GM12878 (cell line): ENCODE measurements at regions not wholly inside any gene's neighbourhood (a gene's known extent, or its start where the extent isn't known, plus 50 kb on each side); places are given as distances from the start of the nearest gene placed in this dataset.
"Not testable (repeated sequence)": the region's sequence is repeated elsewhere in the genome, so short reads cannot be mapped to it uniquely, and the experiment has no call there.

ENCODE experiments used
- ATAC-seq: fragments of 200-7000 bp; cut with Tn5 transposase; 3 replicates; pipeline ENCODE4 v1.9.1; 2020; ENCODE audit warnings: mild to moderate bottlenecking, moderate library complexity
- BruUV-seq: library from RNA; stranded (reverse); fragments of 400-500 nt; replicated peaks from 2 replicates; lab custom pipeline; 2021; lab: Mats Ljungman, UMichigan
- CTCF ChIA-PET: fragments of 300-600 bp; sonication (Branson Sonifier 250); formaldehyde crosslinking; extraction: SDS; loops from one replicate; lab custom pipeline; 2021; ENCODE audit warnings: inconsistent platforms; lab: Yijun Ruan, JAX
- POLR2A ChIA-PET: fragments of 350-600 bp; formaldehyde crosslinking; extraction: SDS; loops from one replicate; lab custom pipeline; 2021; ENCODE audit warnings: inconsistent platforms; lab: Charles Lee
- RAD21 ChIA-PET: fragments of 300-600 bp; sonication (Branson Sonifier 250); formaldehyde crosslinking; loops from one replicate; lab custom pipeline; 2023; ENCODE audit warnings: antibody characterized with exemption; ENCODE audit not compliant: unreplicated experiment; lab: Charles Lee
- SMC1A ChIA-PET: fragments of 300-600 bp; sonication (Branson Sonifier 250); formaldehyde crosslinking; loops from one replicate; lab custom pipeline; 2023; ENCODE audit not compliant: unreplicated experiment, uncharacterized antibody; lab: Charles Lee
- DNase-seq: peaks from one replicate; pipeline ENCODE4 v3.0.0-alpha.2; 2011; ENCODE audit warnings: low read depth, low spot score
- FAIRE-seq: peaks from 3 replicates; lab custom pipeline; 2011; peaks lifted over from hg19 to GRCh38; lab: Jason Lieb, UNC
- H2AFZ ChIP-seq: 2 replicates; pipeline ENCODE4 v1.6.0; 2011; ENCODE audit warnings: low read depth, low read length, control low read depth; ENCODE audit not compliant: control insufficient read depth
- H3K27ac ChIP-seq: 2 replicates; pipeline ENCODE4 v1.5.1; 2011; ENCODE audit warnings: control low read depth; ENCODE audit not compliant: control insufficient read depth, insufficient read depth
- H3K27me3 ChIP-seq, 2 experiments: replicated peaks in 1 of 2; 2 replicates each; pipeline versions ENCODE4 v1.6.0 to v1.6.1; 2011; ENCODE audit warnings: low read length in 1 of 2; ENCODE audit not compliant: control insufficient read depth in 2 of 2, insufficient read depth in 2 of 2
- H3K36me3 ChIP-seq, 2 experiments: 2 replicates each; pipeline ENCODE4 v1.5.1; 2011; ENCODE audit warnings: low read length in 1 of 2; ENCODE audit not compliant: control insufficient read depth in 2 of 2, insufficient read depth in 2 of 2
- H3K4me1 ChIP-seq: 2 replicates; pipeline ENCODE4 v1.6.1; 2011; ENCODE audit warnings: mild to moderate bottlenecking, low read length, moderate library complexity, mixed read lengths; ENCODE audit not compliant: control insufficient read depth, insufficient read depth
- H3K4me2 ChIP-seq: 2 replicates; pipeline ENCODE4 v1.6.0; 2011; ENCODE audit warnings: control low read depth; ENCODE audit not compliant: control insufficient read depth, insufficient read depth
- H3K4me3 ChIP-seq: fragments of 200-600 bp; sonication (generic); 2 replicates; pipeline ENCODE4 v1.5.1; 2016
- H3K79me2 ChIP-seq: 2 replicates; pipeline ENCODE4 v1.6.0; 2011; ENCODE audit warnings: low read length; ENCODE audit not compliant: control insufficient read depth, insufficient read depth
- H3K9ac ChIP-seq: 2 replicates; pipeline ENCODE4 v1.8.0; 2011; ENCODE audit warnings: low read length, control low read depth, mixed read lengths; ENCODE audit not compliant: control insufficient read depth, insufficient read depth
- H3K9me3 ChIP-seq: replicated peaks from 3 replicates; pipeline ENCODE4 v1.5.1; 2011; ENCODE audit warnings: mild to moderate bottlenecking, low read length; ENCODE audit not compliant: control insufficient read depth, insufficient read depth
- H4K20me1 ChIP-seq: 2 replicates; pipeline ENCODE4 v1.6.0; 2011; ENCODE audit not compliant: control insufficient read depth, insufficient read depth
- ETV6 ChIP-seq, 2 experiments: fragments of 450-650 bp in 1 of 2; IDR thresholded peaks in 1 of 2; conservative IDR thresholded peaks in 1 of 2; 2 replicates each; pipeline ENCODE4 v1.6.1; 2014; ENCODE audit warnings: antibody characterized with exemption in 1 of 2, borderline replicate concordance in 1 of 2, low read depth in 1 of 2, mild to moderate bottlenecking in 1 of 2, moderate library complexity in 1 of 2
- MXI1 ChIP-seq: fragments of 150-350 bp; IDR thresholded peaks from 2 replicates; pipeline ENCODE4 v1.6.1; 2011; ENCODE audit warnings: low read depth, mild to moderate bottlenecking, inconsistent platforms, low read length, improper control_type of control experiment
- WGBS: methylation state at CpG from one replicate; pipeline ENCODE4 v1.1.6; 2016; ENCODE audit warnings: low lambda C conversion rate; ENCODE audit not compliant: insufficient replicate concordance, insufficient coverage; ENCODE audit errors: missing lambda C conversion rate; 5-methylcytosine and 5-hydroxymethylcytosine counted together
- in situ Hi-C: fragments of 300-500 bp; cut with MboI; formaldehyde crosslinking; loops from 9 replicates; pipeline ENCODE4 v1.14.3; 2018; ENCODE audit warnings: mixed read lengths
- intact Hi-C: fragments of 100-400 bp; cut with micrococcal nuclease; formaldehyde crosslinking; loops from one replicate; pipeline ENCODE4 v1.14.2; 2022; ENCODE audit not compliant: unreplicated experiment

- H3K4me1 ChIP-seq, BruUV-seq, H3K4me3 ChIP-seq, H3K27ac ChIP-seq, H3K9ac ChIP-seq, H3K9me3 ChIP-seq, H4K20me1 ChIP-seq, H3K4me2 ChIP-seq, H3K36me3 ChIP-seq, DNase-seq, H3K27me3 ChIP-seq, SMC1A ChIA-PET, FAIRE-seq, POLR2A ChIA-PET, H3K79me2 ChIP-seq, intact Hi-C loops, H2AFZ ChIP-seq, ATAC-seq: not testable (repeated sequence)
- 9% methylated on average over 3 of the region's 3 CpGs for WGBS
- ChIA-PET CTCF (interaction anchor here (0.9 to 1.2 kb wide), 3 partner anchors 10 to 24 kb away, joined by 3 to 5 read pairs (median 3); no protein-coding TSS in a partner anchor), RAD21 (interaction anchor here (0.9 kb wide), 1 partner anchor 11 kb away, joined by 3 read pairs; no protein-coding TSS in a partner anchor)
- in situ Hi-C loops = loop anchor here (10.0 kb wide), 1 partner anchor 629 kb away; no protein-coding TSS in a partner anchor
These were observed 637.4 kb downstream of the TMEM121 start for GRCh38 chr14:106163812-106164211.

GRCh38 chr14:106166232-106166631 lies 639.8 kb downstream of the TMEM121 start:
- no peak overlapping the region for H3K4me2 ChIP-seq
- no peak overlapping the region for H2AFZ ChIP-seq
- no TSS peak for BruUV-seq
- H3K36me3 ChIP-seq = no peaks in the 10 kb centered on the region
- no peaks in the 10 kb centered on the region for H3K9me3 ChIP-seq
- H4K20me1 ChIP-seq = no peaks in the 10 kb centered on the region
- SMC1A ChIA-PET = no interaction called here
- in situ Hi-C loops (loop anchor here (10.0 kb wide), 1 partner anchor 631 kb away; no protein-coding TSS in a partner anchor), intact Hi-C loops (no loop called here)
- WGBS = 52% methylated on average over 3 of the region's 3 CpGs
- no peak overlapping the region for H3K27ac ChIP-seq
- RAD21 ChIA-PET = no interaction called here
- FAIRE-seq = no peak
- H3K9ac ChIP-seq = no peak overlapping the region
- no peaks in the 10 kb centered on the region for H3K4me1 ChIP-seq
- POLR2A ChIA-PET = no interaction called here
- no peaks in the 10 kb centered on the region for H3K79me2 ChIP-seq
- DNase-seq = no peak
- H3K27me3 ChIP-seq = no peaks in the 10 kb centered on the region; a peak in 1 of 4 replicates
- H3K4me3 ChIP-seq = no peak overlapping the region
- no peak for ATAC-seq
- CTCF ChIA-PET = interaction anchor here (0.6 kb wide), 1 partner anchor 230 kb away, joined by 4 read pairs; no protein-coding TSS in a partner anchor
- no peak for TF ChIP-seq ETV6 (conservative IDR thresholded peaks at IDR 0.05 in 1 of 2, IDR thresholded peaks at IDR 0.05 in 1 of 2; ENCODE audit: borderline replicate concordance in 1 of 2, low read depth in 1 of 2)
- TF ChIP-seq MXI1 = no peak
- TF ChIP-seq, all 136 proteins: peak for 0
